ENCODE measurements at regions not wholly inside any gene's neighbourhood (a gene's known extent, or its start where the extent isn't known, plus 50 kb on each side); places are given as distances from the start of the nearest gene placed in this dataset.

- TF ChIP-seq DZIP1 (CRISPR knock-in tag; IDR thresholded peaks at IDR 0.05) (no peak), STAG1 (CRISPR knock-in tag; IDR thresholded peaks at IDR 0.05) (peak; percentile 33; the same call in 1 of the 2 replicates), ZNF343 (CRISPR knock-in tag; IDR thresholded peaks at IDR 0.05) (no peak)
- TF ChIP-seq, protein P1, sequence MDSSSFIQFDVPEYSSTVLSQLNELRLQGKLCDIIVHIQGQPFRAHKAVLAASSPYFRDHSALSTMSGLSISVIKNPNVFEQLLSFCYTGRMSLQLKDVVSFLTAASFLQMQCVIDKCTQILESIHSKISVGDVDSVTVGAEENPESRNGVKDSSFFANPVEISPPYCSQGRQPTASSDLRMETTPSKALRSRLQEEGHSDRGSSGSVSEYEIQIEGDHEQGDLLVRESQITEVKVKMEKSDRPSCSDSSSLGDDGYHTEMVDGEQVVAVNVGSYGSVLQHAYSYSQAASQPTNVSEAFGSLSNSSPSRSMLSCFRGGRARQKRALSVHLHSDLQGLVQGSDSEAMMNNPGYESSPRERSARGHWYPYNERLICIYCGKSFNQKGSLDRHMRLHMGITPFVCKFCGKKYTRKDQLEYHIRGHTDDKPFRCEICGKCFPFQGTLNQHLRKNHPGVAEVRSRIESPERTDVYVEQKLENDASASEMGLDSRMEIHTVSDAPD (CRISPR knock-in tag; IDR thresholded peaks at IDR 0.05) = no peak
Measured at GRCh38 chr9:101977614-101978210, 239.3 kb upstream of the GRIN3A start (continued).

DNA sequence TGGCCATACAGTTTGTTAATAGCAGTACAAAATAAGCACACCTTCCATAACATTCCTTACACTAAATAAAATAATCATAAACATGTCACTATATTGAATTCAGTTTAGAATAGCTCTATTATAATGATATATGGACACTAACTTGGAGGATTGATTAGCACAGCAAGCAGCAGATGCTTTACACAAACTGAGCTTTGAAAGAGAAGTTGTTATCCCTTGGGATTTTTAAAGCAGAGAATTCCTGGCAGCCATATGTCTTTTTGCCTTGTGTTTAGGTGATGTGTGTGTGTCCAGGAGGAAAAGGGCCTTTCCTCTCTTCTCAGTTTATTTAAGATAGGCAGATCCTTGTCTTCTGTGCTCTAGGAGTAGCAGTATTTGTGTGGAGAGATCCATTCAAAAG is 232.2 kb upstream of the GRIN3A start:
- Histone ChIP-seq H3K27me3 (ENCODE audit: control insufficient read depth in 1 of 2, insufficient read depth in 2 of 2, low read length in 2 of 2) (no peaks in the 10 kb centered on the region), H3K4me2 (ENCODE audit: low read depth, low read length) (no peak overlapping the region), H3K4me3 (replicated peaks in 1 of 3; ENCODE audit: insufficient read depth in 1 of 3, low read depth in 2 of 3, low read length in 3 of 3) (no peak overlapping the region), H2AFZ (ENCODE audit: low read length) (no peak overlapping the region), H3K9me3 (ENCODE audit: low read length) (no peaks in the 10 kb centered on the region), H4K20me1 (ENCODE audit: insufficient read depth, low read length) (no peaks in the 10 kb centered on the region), H3K36me3 (replicated peaks in 1 of 2; ENCODE audit: control insufficient read depth in 1 of 2, insufficient read depth in 2 of 2, low read length in 2 of 2) (no peaks in the 10 kb centered on the region), H3K9ac (ENCODE audit: insufficient read depth, low read depth, low read length) (no peak overlapping the region), H3K4me1 (ENCODE audit: insufficient read depth, low read length) (no peaks in the 10 kb centered on the region), H3K79me2 (ENCODE audit: insufficient read depth, low read length) (no peaks in the 10 kb centered on the region), H3K27ac (ENCODE audit: extremely low read length, insufficient read depth, low read length) (no peak overlapping the region)
- CTCF ChIA-PET (ENCODE audit: low intra/inter-chr PET ratio, low total read pairs) = no interaction called here
- TF ChIP-seq SMARCC2 (IDR thresholded peaks at IDR 0.05) (no peak), ZNF230 (CRISPR knock-in tag; IDR thresholded peaks at IDR 0.05) (no peak), NCOA5 (CRISPR knock-in tag; IDR thresholded peaks at IDR 0.05) (no peak), ZNF562 (CRISPR knock-in tag; IDR thresholded peaks at IDR 0.05; ENCODE audit: borderline replicate concordance) (no peak), ZNF432 (CRISPR knock-in tag; IDR thresholded peaks at IDR 0.05; ENCODE audit: borderline replicate concordance) (no peak), PHF5A (CRISPR knock-in tag; IDR thresholded peaks at IDR 0.05; ENCODE audit: low read depth, unreplicated experiment) (no peak), FOXP1 (IDR thresholded peaks at IDR 0.05) (no peak), FOXP1 (CRISPR knock-in tag; IDR thresholded peaks at IDR 0.05) (no peak)
- FAIRE-seq (no peak), DNase-seq (ENCODE audit: low spot score) (no peak), ATAC-seq (no peak)
- BruUV-seq (replicated peaks) = no TSS peak
- POLR2A ChIA-PET = no interaction called here
- in situ Hi-C loops (cut with HindIII; ENCODE audit: extremely low pct_ligation_motif_present, low pct_unique_long_range_greater_than_20kb) = no loop called here
- intact Hi-C loops (cut with micrococcal nuclease; ENCODE audit: unreplicated experiment) = no loop called here

Measured in HepG2 (cell line).